Lower lobe of right lung (tissue), 2 donors: ENCODE measurements at regions not wholly inside any gene's neighbourhood (a gene's known extent, or its start where the extent isn't known, plus 50 kb on each side); places are given as distances from the start of the nearest gene placed in this dataset.
"Not testable (repeated sequence)": the region's sequence is repeated elsewhere in the genome, so short reads cannot be mapped to it uniquely, and the experiment has no call there.

Source experiments
- ATAC-seq, 2 donors: fragments of 200-7000 bp; cut with Tn5 transposase; one replicate each; pipeline ENCODE4 v1.9.1; 2020 to 2022; ENCODE audit warnings: mild to moderate bottlenecking in 2 of 2, moderate library complexity in 2 of 2
- DNase-seq: peaks from one replicate; pipeline ENCODE4 v3.0.0-alpha.2; 2020
- H3K27ac ChIP-seq: fragments of 200-600 bp; one replicate; pipeline ENCODE4 v1.8.0; 2022
- H3K27me3 ChIP-seq: fragments of 200-600 bp; one replicate; pipeline ENCODE4 v1.8.0; 2022; ENCODE audit warnings: low read depth
- H3K36me3 ChIP-seq: fragments of 200-600 bp; one replicate; pipeline ENCODE4 v1.8.0; 2022; ENCODE audit warnings: mild to moderate bottlenecking
- H3K4me1 ChIP-seq: fragments of 200-600 bp; one replicate; pipeline ENCODE4 v1.8.0; 2022
- H3K4me3 ChIP-seq: fragments of 200-600 bp; one replicate; pipeline ENCODE4 v1.8.0; 2022; ENCODE audit warnings: mild to moderate bottlenecking
- H3K9me3 ChIP-seq: fragments of 200-600 bp; one replicate; pipeline ENCODE4 v1.8.0; 2022
- intact Hi-C: fragments of 100-400 bp; cut with DNase I; formaldehyde crosslinking; loops from one replicate; pipeline ENCODE4 v1.11.0; 2022
- TF ChIP-seq, protein P1 (sequence below): fragments of 200-600 bp; IDR thresholded peaks from one replicate; pipeline ENCODE4 v1.8.0; 2022; ENCODE audit warnings: antibody characterized with exemption, mild to moderate bottlenecking
- donor health status: DM: no; HTN: yes; CAD: no; lungs with severe emphysema.

DNA sequence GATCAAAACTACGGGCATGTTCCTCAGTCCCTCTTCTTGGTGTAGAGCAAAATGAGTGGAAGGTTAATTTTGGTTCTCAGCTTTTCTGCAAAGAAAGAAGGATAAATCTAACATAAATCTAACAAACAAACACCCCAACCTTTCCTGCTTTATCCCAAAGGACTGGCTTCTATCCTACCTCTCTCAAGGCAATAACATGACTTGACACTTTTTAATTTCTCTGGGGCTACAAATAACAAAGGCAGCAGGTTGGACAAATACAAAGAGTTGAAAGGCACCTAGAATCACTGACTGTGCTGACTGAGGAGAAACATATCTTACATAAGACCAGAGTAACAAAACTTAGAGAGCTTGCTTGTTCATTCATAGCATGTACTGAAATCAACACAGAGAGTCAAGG, 703.6 kb upstream of the PITX2 start:
- DNase-seq (no peak), ATAC-seq (no peak)
- no peaks in the 10 kb centered on the region for H3K9me3 ChIP-seq
- no peaks in the 10 kb centered on the region for H3K36me3 ChIP-seq
- no peaks in the 10 kb centered on the region for H3K27me3 ChIP-seq
- intact Hi-C loops, result no loop called here
- H3K4me1 ChIP-seq, result no peaks in the 10 kb centered on the region
- H3K27ac ChIP-seq, result no peak overlapping the region
- no peak overlapping the region for H3K4me3 ChIP-seq
- TF ChIP-seq, protein P1, sequence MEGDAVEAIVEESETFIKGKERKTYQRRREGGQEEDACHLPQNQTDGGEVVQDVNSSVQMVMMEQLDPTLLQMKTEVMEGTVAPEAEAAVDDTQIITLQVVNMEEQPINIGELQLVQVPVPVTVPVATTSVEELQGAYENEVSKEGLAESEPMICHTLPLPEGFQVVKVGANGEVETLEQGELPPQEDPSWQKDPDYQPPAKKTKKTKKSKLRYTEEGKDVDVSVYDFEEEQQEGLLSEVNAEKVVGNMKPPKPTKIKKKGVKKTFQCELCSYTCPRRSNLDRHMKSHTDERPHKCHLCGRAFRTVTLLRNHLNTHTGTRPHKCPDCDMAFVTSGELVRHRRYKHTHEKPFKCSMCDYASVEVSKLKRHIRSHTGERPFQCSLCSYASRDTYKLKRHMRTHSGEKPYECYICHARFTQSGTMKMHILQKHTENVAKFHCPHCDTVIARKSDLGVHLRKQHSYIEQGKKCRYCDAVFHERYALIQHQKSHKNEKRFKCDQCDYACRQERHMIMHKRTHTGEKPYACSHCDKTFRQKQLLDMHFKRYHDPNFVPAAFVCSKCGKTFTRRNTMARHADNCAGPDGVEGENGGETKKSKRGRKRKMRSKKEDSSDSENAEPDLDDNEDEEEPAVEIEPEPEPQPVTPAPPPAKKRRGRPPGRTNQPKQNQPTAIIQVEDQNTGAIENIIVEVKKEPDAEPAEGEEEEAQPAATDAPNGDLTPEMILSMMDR, result no peak

DNA sequence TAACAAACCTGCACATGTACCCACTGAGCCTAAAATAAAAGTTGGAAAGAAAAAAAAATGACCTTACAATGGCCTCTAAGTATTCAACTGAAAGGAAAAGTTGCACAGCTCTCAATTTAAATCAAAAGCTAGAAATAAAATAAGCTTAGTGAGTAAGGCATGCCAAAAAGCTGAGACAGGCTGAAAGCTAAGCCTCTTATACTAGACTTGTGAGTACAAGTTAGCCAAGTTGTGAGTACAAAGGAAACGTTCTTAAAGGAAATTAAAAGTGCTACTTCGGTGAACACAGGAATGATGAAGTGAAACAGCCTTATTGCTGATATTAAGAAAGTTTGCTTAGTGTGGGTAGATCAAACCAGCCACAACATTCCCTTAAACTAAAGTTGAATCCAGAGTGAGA, 707.9 kb upstream of the PITX2 start:
- H3K27ac ChIP-seq, result no peak overlapping the region
- H3K36me3 ChIP-seq, result no peaks in the 10 kb centered on the region
- H3K9me3 ChIP-seq, result no peaks in the 10 kb centered on the region
- TF ChIP-seq, protein P1, result no peak
- no peak overlapping the region for H3K4me3 ChIP-seq
- intact Hi-C loops, result no loop called here
- DNase-seq (no peak), ATAC-seq (no peak)
- no peaks in the 10 kb centered on the region for H3K4me1 ChIP-seq
- H3K27me3 ChIP-seq, result no peaks in the 10 kb centered on the region

DNA sequence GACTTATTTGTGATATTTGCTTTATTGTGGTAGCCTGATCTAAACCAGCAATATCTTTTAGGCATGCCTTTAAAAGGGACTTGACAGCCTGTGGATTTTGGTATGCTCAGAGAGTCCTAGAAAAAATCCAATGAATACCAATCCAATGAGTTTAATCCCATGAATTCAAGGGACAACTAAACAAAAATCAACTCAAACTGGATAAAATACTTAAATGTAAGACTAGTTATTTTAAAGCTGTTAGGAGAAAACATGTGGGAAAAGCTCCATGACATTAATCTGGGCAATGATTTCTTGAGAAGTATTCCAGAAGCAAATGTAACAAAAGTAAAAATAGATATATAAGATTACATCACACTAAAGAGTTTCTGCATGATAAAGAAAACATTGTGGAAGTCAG, 711.5 kb upstream of the PITX2 start:
- Histone ChIP-seq H3K4me3 (no peak overlapping the region), H3K27me3 (no peaks in the 10 kb centered on the region), H3K9me3 (no peaks in the 10 kb centered on the region), H3K36me3 (no peaks in the 10 kb centered on the region), H3K4me1 (no peaks in the 10 kb centered on the region), H3K27ac (no peak overlapping the region)
- intact Hi-C loops, result no loop called here
- DNase-seq (no peak), ATAC-seq (no peak)
- TF ChIP-seq, protein P1, result no peak

DNA sequence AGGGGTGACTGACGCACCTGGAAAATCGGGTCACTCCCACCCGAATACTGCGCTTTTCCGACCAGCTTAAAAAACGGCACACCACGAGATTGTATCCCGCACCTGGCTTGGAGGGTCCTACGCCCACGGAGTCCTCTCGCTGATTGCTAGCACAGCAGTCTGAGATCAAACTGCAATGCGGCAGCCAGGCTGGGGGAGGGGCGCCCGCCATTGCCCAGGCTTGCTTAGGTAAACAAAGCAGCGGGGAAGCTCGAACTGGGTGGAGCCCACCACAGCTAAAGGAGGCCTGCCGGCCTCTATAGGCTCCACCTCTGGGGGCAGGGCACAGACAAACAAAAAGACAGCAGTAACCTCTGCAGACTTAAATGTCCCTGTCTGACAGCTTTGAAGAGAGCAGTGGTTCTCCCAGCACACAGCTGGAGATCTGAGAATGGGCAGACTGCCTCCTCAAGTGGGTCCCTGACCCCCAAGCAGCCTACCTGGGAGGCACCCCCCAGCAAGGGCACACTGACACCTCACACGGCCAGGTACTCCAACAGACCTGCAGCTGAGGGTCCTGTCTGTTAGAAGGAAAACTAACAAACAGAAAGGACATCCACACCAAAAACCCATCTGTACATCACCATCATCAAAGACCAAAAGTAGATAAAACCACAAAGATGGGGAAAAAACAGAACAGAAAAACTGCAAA, 714.5 kb upstream of the PITX2 start:
- H3K4me1 ChIP-seq, H3K27me3 ChIP-seq, H3K27ac ChIP-seq, intact Hi-C loops, ATAC-seq, DNase-seq, H3K4me3 ChIP-seq, H3K36me3 ChIP-seq, H3K9me3 ChIP-seq: not testable (repeated sequence)

DNA sequence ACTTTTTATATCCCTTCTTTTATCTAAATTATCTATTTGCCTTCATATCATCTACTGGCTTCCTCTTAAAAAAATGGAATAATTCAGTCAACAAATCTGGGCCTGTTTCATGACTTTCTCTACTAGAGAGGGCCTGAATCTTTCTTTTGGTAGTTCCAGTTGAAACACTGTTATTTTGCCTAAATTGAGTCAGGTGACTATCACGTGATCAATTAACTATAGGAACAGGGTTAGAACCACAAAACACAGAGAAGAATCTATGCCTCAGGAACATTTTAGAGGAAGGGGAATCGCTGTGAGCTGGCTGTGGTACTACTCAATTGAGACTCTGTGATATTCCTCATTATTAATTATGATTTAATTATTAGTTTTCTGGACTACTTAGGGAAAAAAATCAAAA, 736.7 kb upstream of the PITX2 start:
- Histone ChIP-seq H3K27ac (no peak overlapping the region), H3K4me1 (no peaks in the 10 kb centered on the region), H3K36me3 (no peaks in the 10 kb centered on the region), H3K9me3 (no peaks in the 10 kb centered on the region), H3K27me3 (no peaks in the 10 kb centered on the region), H3K4me3 (no peak overlapping the region)
- DNase-seq, result no peak
- intact Hi-C loops, result no loop called here
- no peak for ATAC-seq
- TF ChIP-seq, protein P1, result no peak

DNA sequence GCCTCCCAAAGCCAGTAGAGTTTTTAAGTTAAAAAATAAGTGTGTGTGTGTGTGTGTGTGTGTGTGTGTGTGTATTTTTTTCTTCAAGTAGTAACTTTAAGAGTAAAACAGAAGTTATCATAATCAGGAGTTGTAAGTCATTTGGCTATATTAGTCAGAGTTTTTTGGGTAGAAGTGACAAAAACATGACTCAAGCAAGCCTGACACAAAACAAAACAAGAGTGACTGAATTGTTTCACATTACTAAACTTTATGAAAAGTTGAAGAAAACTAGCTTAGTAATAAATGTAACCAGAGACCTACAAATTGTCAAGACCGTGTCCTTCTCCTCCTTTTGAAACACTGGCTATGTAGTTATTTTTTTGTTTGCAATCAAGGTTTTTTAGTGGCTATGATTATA, 738.0 kb upstream of the PITX2 start:
- Histone ChIP-seq H3K4me1 (no peaks in the 10 kb centered on the region), H3K4me3 (no peak overlapping the region), H3K27me3 (no peaks in the 10 kb centered on the region), H3K9me3 (no peaks in the 10 kb centered on the region), H3K27ac (no peak overlapping the region), H3K36me3 (no peaks in the 10 kb centered on the region)
- intact Hi-C loops, result no loop called here
- ATAC-seq (no peak), DNase-seq (no peak)
- TF ChIP-seq, protein P1, result no peak
